NCI-H146 treated with DMSO at 0.1 percent for 48 hours (cell line): ENCODE measurements at regions not wholly inside any gene's neighbourhood (a gene's known extent, or its start where the extent isn't known, plus 50 kb on each side); places are given as distances from the start of the nearest gene placed in this dataset.
"Not testable (repeated sequence)": the region's sequence is repeated elsewhere in the genome, so short reads cannot be mapped to it uniquely, and the experiment has no call there.

Experiments used
- DNase-seq: peaks from one replicate; lab custom pipeline; 2025; ENCODE audit not compliant: unreplicated experiment; lab: John Stamatoyannopoulos, UW

- no peak for DNase-seq
These were observed 50.9 kb upstream of the UBASH3B start for GRCh38 chr11:122604621-122605020.

GRCh38 chr11:122601141-122602125 lies 54.1 kb upstream of the UBASH3B start:
- no peak for DNase-seq

- DNase-seq: no peak
These were observed 55.2 kb upstream of the UBASH3B start for GRCh38 chr11:122600290-122600689.

GRCh38 chr11:122599434-122599833 lies 56.1 kb upstream of the UBASH3B start:
- no peak for DNase-seq

GRCh38 chr11:122598971-122599370 lies 56.6 kb upstream of the UBASH3B start:
- DNase-seq: no peak

- no peak for DNase-seq
These were observed 58.0 kb upstream of the UBASH3B start for GRCh38 chr11:122597511-122597910.

GRCh38 chr11:122594986-122595645 lies 60.4 kb upstream of the UBASH3B start:
- DNase-seq: no peak

- no peak for DNase-seq
These were observed 61.8 kb upstream of the UBASH3B start for GRCh38 chr11:122593473-122594420.

GRCh38 chr11:122592641-122593040 lies 62.9 kb upstream of the UBASH3B start:
- no peak for DNase-seq

- DNase-seq: no peak
These were observed 70.9 kb upstream of the UBASH3B start for GRCh38 chr11:122584670-122585069.

GRCh38 chr11:122580071-122580470 lies 75.5 kb upstream of the UBASH3B start:
- not testable (repeated sequence) for DNase-seq

- no peak for DNase-seq
These were observed 77.2 kb upstream of the UBASH3B start for GRCh38 chr11:122578171-122578825.

- DNase-seq: no peak
These were observed 82.9 kb upstream of the UBASH3B start for GRCh38 chr11:122572592-122572991.

GRCh38 chr11:122563761-122564160 lies 91.8 kb upstream of the UBASH3B start:
- no peak for DNase-seq

GRCh38 chr11:122559734-122560382 lies 95.7 kb upstream of the UBASH3B start:
- no peak for DNase-seq

GRCh38 chr11:122559218-122559617 lies 96.3 kb upstream of the UBASH3B start:
- not testable (repeated sequence) for DNase-seq

GRCh38 chr11:122557163-122557562 lies 98.4 kb upstream of the UBASH3B start:
- not testable (repeated sequence) for DNase-seq

GRCh38 chr11:122556605-122557004 lies 98.9 kb upstream of the UBASH3B start:
- no peak for DNase-seq

GRCh38 chr11:122538060-122538459 lies 117.5 kb upstream of the UBASH3B start:
- DNase-seq: no peak

- no peak for DNase-seq
These were observed 130.6 kb upstream of the UBASH3B start for GRCh38 chr11:122524898-122525297.
